HL-60 (cell line): ENCODE measurements at regions not wholly inside any gene's neighbourhood (a gene's known extent, or its start where the extent isn't known, plus 50 kb on each side); places are given as distances from the start of the nearest gene placed in this dataset.
"Not testable (repeated sequence)": the region's sequence is repeated elsewhere in the genome, so short reads cannot be mapped to it uniquely, and the experiment has no call there.

ENCODE experiments used
- CTCF ChIP-seq: IDR thresholded peaks from one replicate; pipeline ENCODE4 v1.5.1; 2011; ENCODE audit warnings: low read length, control low read depth, inconsistent platforms; ENCODE audit not compliant: insufficient read depth
- GABPA ChIP-seq: IDR thresholded peaks from 2 replicates; pipeline ENCODE4 v1.6.1; 2012; ENCODE audit warnings: low read depth
- POLR2AphosphoS5 ChIP-seq: IDR thresholded peaks from 2 replicates; pipeline ENCODE4 v1.6.1; 2012; ENCODE audit warnings: low read depth
- REST ChIP-seq: IDR thresholded peaks from 2 replicates; pipeline ENCODE4 v1.6.1; 2012; ENCODE audit warnings: low read depth; ENCODE audit not compliant: insufficient replicate concordance
- SPI1 ChIP-seq: IDR thresholded peaks from 2 replicates; pipeline ENCODE4 v1.6.1; 2012; ENCODE audit warnings: low read depth, mild to moderate bottlenecking, borderline replicate concordance

GRCh38 chr11:95610185-95610584, 179.4 kb downstream of the FAM76B start:
- TF ChIP-seq CTCF, GABPA, POLR2AphosphoS5, REST, SPI1: not testable (repeated sequence)
